IMR-90 (cell line): ENCODE measurements at regions not wholly inside any gene's neighbourhood (a gene's known extent, or its start where the extent isn't known, plus 50 kb on each side); places are given as distances from the start of the nearest gene placed in this dataset.

Source experiments
- ATAC-seq: fragments of 200-7000 bp; cut with Tn5 transposase; 2 replicates; pipeline ENCODE4 v1.9.1; 2020; ENCODE audit warnings: low read depth, mild to moderate bottlenecking, moderate library complexity
- BruUV-seq: library from RNA; stranded (reverse); fragments of 400-500 nt; replicated peaks from 2 replicates; lab custom pipeline; 2021; lab: Mats Ljungman, UMichigan
- CTCF ChIA-PET: fragments of 300-600 bp; formaldehyde crosslinking; extraction: SDS; loops from one replicate; lab custom pipeline; 2021; ENCODE audit warnings: antibody characterized with exemption; lab: Yijun Ruan, JAX
- POLR2A ChIA-PET: fragments of 300-600 bp; sonication (Branson Sonifier 250); formaldehyde crosslinking; loops from one replicate; lab custom pipeline; 2022; ENCODE audit warnings: antibody characterized with exemption; ENCODE audit not compliant: unreplicated experiment; lab: Charles Lee
- DNase-seq: peaks from one replicate; pipeline ENCODE4 v3.0.0; 2013
- H2AFZ ChIP-seq: replicated peaks from 2 replicates; pipeline ENCODE3; 2013; ENCODE audit warnings: low read length, mild to moderate bottlenecking; ENCODE audit not compliant: poor library complexity
- H2AK5ac ChIP-seq: 2 replicates; pipeline ENCODE4 v1.6.1; 2013; ENCODE audit warnings: low read depth, low read length, inconsistent platforms
- H2AK9ac ChIP-seq: replicated peaks from 2 replicates; pipeline ENCODE3; 2013; ENCODE audit warnings: mild to moderate bottlenecking, low read depth, low read length, moderate library complexity; ENCODE audit not compliant: poor library complexity
- H2BK120ac ChIP-seq: 2 replicates; pipeline ENCODE4 v1.6.1; 2013; ENCODE audit warnings: low read depth, low read length, inconsistent platforms
- H2BK15ac ChIP-seq: 3 replicates; pipeline ENCODE4 v1.6.1; 2013; ENCODE audit warnings: low read depth, low read length, inconsistent platforms
- H2BK20ac ChIP-seq: 2 replicates; pipeline ENCODE4 v1.6.1; 2013; ENCODE audit warnings: low read depth, mild to moderate bottlenecking, inconsistent platforms, low read length, moderate library complexity
- H2BK5ac ChIP-seq: 2 replicates; pipeline ENCODE4 v1.6.1; 2013; ENCODE audit warnings: mild to moderate bottlenecking, low read depth, low read length, inconsistent platforms; ENCODE audit not compliant: poor library complexity, severe bottlenecking
- H3K14ac ChIP-seq: replicated peaks from 2 replicates; pipeline ENCODE4 v1.6.1; 2013; ENCODE audit warnings: low read depth, low read length, inconsistent platforms
- H3K18ac ChIP-seq: 2 replicates; pipeline ENCODE4 v1.6.1; 2013; ENCODE audit warnings: low read depth, low read length, control low read depth
- H3K23ac ChIP-seq: 2 replicates; pipeline ENCODE4 v1.6.1; 2013; ENCODE audit warnings: low read depth, low read length, inconsistent platforms
- H3K27ac ChIP-seq: 2 replicates; pipeline ENCODE4 v1.5.1; 2013; ENCODE audit warnings: mild to moderate bottlenecking, control low read depth, low read length; ENCODE audit not compliant: insufficient read depth
- H3K27me3 ChIP-seq: 2 replicates; pipeline ENCODE4 v1.6.1; 2013; ENCODE audit warnings: low read length; ENCODE audit not compliant: control insufficient read depth, insufficient read depth
- H3K36me3 ChIP-seq: 2 replicates; pipeline ENCODE4 v1.6.1; 2013; ENCODE audit warnings: low read length, mixed read lengths; ENCODE audit not compliant: control insufficient read depth, insufficient read depth
- H3K4ac ChIP-seq: 2 replicates; pipeline ENCODE4 v1.6.1; 2013; ENCODE audit warnings: low read depth, low read length, inconsistent platforms
- H3K4me1 ChIP-seq: 2 replicates; pipeline ENCODE4 v1.6.1; 2013; ENCODE audit warnings: low read length, mixed read lengths; ENCODE audit not compliant: control insufficient read depth, insufficient read depth
- H3K4me2 ChIP-seq: 2 replicates; pipeline ENCODE4 v1.6.1; 2013; ENCODE audit warnings: low read depth, mild to moderate bottlenecking, control low read depth, low read length, moderate library complexity
- H3K4me3 ChIP-seq: 2 replicates; pipeline ENCODE4 v1.5.1; 2013; ENCODE audit warnings: low read depth, mild to moderate bottlenecking, control low read depth, low read length, moderate library complexity; ENCODE audit not compliant: insufficient read depth
- H3K56ac ChIP-seq: 2 replicates; pipeline ENCODE4 v1.6.1; 2013; ENCODE audit warnings: low read length, inconsistent platforms; ENCODE audit not compliant: insufficient read depth; ENCODE audit errors: extremely low read depth
- H3K79me1 ChIP-seq, 2 experiments: 2 replicates each; pipeline ENCODE4 v1.6.1; 2013; ENCODE audit warnings: low read length in 2 of 2, inconsistent platforms in 1 of 2, low read depth in 1 of 2
- H3K9ac ChIP-seq: 2 replicates; pipeline ENCODE4 v1.6.1; 2013; ENCODE audit warnings: low read depth, low read length, control low read depth
- H3K9me1 ChIP-seq: 2 replicates; pipeline ENCODE4 v1.6.1; 2013; ENCODE audit warnings: low read length, inconsistent platforms; ENCODE audit not compliant: insufficient read depth
- H3K9me3 ChIP-seq: 2 replicates; pipeline ENCODE4 v1.6.1; 2013; ENCODE audit warnings: low read length; ENCODE audit not compliant: control insufficient read depth, insufficient read depth
- H4K20me1 ChIP-seq: 2 replicates; pipeline ENCODE4 v1.6.1; 2013; ENCODE audit warnings: low read length, inconsistent platforms; ENCODE audit not compliant: insufficient read depth
- H4K5ac ChIP-seq: 2 replicates; pipeline ENCODE4 v1.6.1; 2013; ENCODE audit warnings: mild to moderate bottlenecking, low read depth, low read length, control low read depth
- H4K8ac ChIP-seq, 2 experiments: 2 replicates each; pipeline ENCODE4 v1.6.1; 2013; ENCODE audit warnings: low read depth in 2 of 2, low read length in 2 of 2, control low read depth in 1 of 2, inconsistent platforms in 1 of 2
- H4K91ac ChIP-seq: 2 replicates; pipeline ENCODE4 v1.6.1; 2013; ENCODE audit warnings: low read depth, low read length, inconsistent platforms; ENCODE audit not compliant: insufficient read depth
- BHLHE40 ChIP-seq: fragments of 150-350 bp; IDR thresholded peaks from 2 replicates; pipeline ENCODE4 v1.6.1; 2016; ENCODE audit warnings: mild to moderate bottlenecking, low read depth, low read length
- CEBPB ChIP-seq: IDR thresholded peaks from 2 replicates; pipeline ENCODE4 v1.6.1; 2012; ENCODE audit warnings: low read depth, low read length, improper control_type of control experiment
- ELK1 ChIP-seq: fragments of 150-350 bp; IDR thresholded peaks from 2 replicates; pipeline ENCODE4 v1.6.1; 2016; ENCODE audit warnings: low read depth, mild to moderate bottlenecking, low read length, moderate library complexity, borderline replicate concordance
- POLR2A ChIP-seq: IDR thresholded peaks from 2 replicates; pipeline ENCODE4 v1.6.1; 2012; ENCODE audit warnings: mild to moderate bottlenecking, low read depth, low read length
- RCOR1 ChIP-seq: IDR thresholded peaks from 2 replicates; pipeline ENCODE4 v1.6.1; 2012; ENCODE audit warnings: mild to moderate bottlenecking, low read length, improper control_type of control experiment; ENCODE audit not compliant: insufficient replicate concordance
- SMC3 ChIP-seq: fragments of 150-350 bp; IDR thresholded peaks from 2 replicates; pipeline ENCODE4 v1.6.1; 2016; ENCODE audit warnings: low read depth, mild to moderate bottlenecking, antibody characterized with exemption, low read length, moderate library complexity
- WGBS, 2 experiments: methylation state at CpG; one replicate each; pipeline versions ENCODE4 v1.1.5 to v1.1.7; 2013; ENCODE audit warnings: missing lambda C conversion rate in 2 of 2; ENCODE audit not compliant: insufficient read length in 1 of 2; ENCODE audit errors: extremely low coverage in 2 of 2; 5-methylcytosine and 5-hydroxymethylcytosine counted together
- dilution Hi-C: fragments of 300-500 bp; cut with HindIII; formaldehyde crosslinking; loops from one replicate; pipeline ENCODE4 v1.14.3; 2018; ENCODE audit warnings: low sequenced_read_pairs; ENCODE audit not compliant: unreplicated experiment
- in situ Hi-C: fragments of 300-500 bp; cut with MboI; formaldehyde crosslinking; loops from 3 replicates; pipeline ENCODE4 v1.14.3; 2019; ENCODE audit warnings: low sequenced_read_pairs, inconsistent platforms, mixed read lengths
- intact Hi-C: fragments of 100-400 bp; cut with micrococcal nuclease; formaldehyde crosslinking; loops from 2 replicates; pipeline ENCODE4 v1.10.0; 2022

- no CpG with 5 or more reads among the region's 2 CpGs for WGBS, 2 experiments
- Histone ChIP-seq H2BK20ac (no peak overlapping the region), H3K23ac (no peak overlapping the region), H4K8ac (no peak overlapping the region), H4K20me1 (no peaks in the 10 kb centered on the region), H3K18ac (no peak overlapping the region), H3K4ac (no peak overlapping the region), H3K9me3 (peaks cover 6% of the 10 kb centered on the region), H3K9ac (no peak overlapping the region), H2AFZ (no peak overlapping the region), H2BK5ac (no peak overlapping the region), H3K56ac (no peak overlapping the region), H3K4me1 (no peaks in the 10 kb centered on the region), H3K4me2 (no peak overlapping the region), H2AK9ac (no peak overlapping the region), H3K9me1 (no peaks in the 10 kb centered on the region), H2BK120ac (no peak overlapping the region), H2BK15ac (no peak overlapping the region), H3K27me3 (peaks cover 42% of the 10 kb centered on the region), H3K4me3 (no peak overlapping the region), H3K36me3 (no peaks in the 10 kb centered on the region), H3K27ac (no peak overlapping the region), H3K79me1 (no peaks in the 10 kb centered on the region), H2AK5ac (no peak overlapping the region), H3K14ac (no peak overlapping the region), H4K91ac (no peak overlapping the region), H4K5ac (no peak overlapping the region)
- ChIA-PET POLR2A (interaction anchor here (0.6 to 0.7 kb wide), 3 partner anchors 35 to 194 kb away, joined by 6 to 17 read pairs (median 8); no protein-coding TSS in a partner anchor), CTCF (no interaction called here)
- no TSS peak for BruUV-seq
- intact Hi-C loops, result no loop called here
- in situ Hi-C loops, result no loop called here
- ATAC-seq (no peak), DNase-seq (no peak)
- no peak for TF ChIP-seq CEBPB
- no peak for TF ChIP-seq SMC3
- TF ChIP-seq ELK1, result no peak
- no peak for TF ChIP-seq BHLHE40
- no peak for TF ChIP-seq RCOR1
- TF ChIP-seq POLR2A, result no peak
- dilution Hi-C loops, result no loop called here
Observed at GRCh38 chr11:123284454-123284853, 89.4 kb upstream of the CLMP start.
